Stomach (tissue), 4 donors: ENCODE measurements at regions not wholly inside any gene's neighbourhood (a gene's known extent, or its start where the extent isn't known, plus 50 kb on each side); places are given as distances from the start of the nearest gene placed in this dataset.

Source experiments
- EP300 ChIP-seq: sonication (generic); formaldehyde crosslinking; IDR thresholded peaks from one replicate; pipeline ENCODE4 v1.6.1; 2017; ENCODE audit warnings: antibody characterized with exemption
- TF ChIP-seq, protein P1 (sequence below), 7 experiments: fragments of 450-650 bp in 4 of 7; fragments of 200-600 bp in 3 of 7; sonication (generic) in 3 of 7; IDR thresholded peaks; one replicate each; pipeline ENCODE4 v1.5.1; 2016 to 2019; ENCODE audit warnings: antibody characterized with exemption in 7 of 7, control low read depth in 2 of 7, mild to moderate bottlenecking in 1 of 7

DNA sequence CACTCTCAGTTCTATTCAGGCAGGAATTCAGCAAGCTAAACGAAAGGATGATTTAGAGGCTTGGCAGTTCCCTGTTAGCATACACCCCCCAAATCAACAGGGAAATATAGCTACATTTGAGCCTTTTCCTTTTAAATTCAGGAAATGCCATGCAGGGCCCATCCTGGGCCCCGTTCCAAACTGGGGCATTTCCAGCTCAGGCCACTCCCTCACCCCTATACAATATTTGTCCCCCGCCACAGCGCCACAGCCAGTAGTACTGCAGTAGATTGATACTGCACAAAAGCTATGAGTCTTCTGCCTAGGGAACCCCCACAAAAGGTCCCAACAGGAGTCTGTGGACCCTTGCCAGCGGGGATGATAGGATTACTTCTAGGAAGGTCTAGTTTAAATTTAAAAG lies 102.0 kb upstream of the MAPK10 start:
- TF ChIP-seq EP300: no peak
- TF ChIP-seq, protein P1, sequence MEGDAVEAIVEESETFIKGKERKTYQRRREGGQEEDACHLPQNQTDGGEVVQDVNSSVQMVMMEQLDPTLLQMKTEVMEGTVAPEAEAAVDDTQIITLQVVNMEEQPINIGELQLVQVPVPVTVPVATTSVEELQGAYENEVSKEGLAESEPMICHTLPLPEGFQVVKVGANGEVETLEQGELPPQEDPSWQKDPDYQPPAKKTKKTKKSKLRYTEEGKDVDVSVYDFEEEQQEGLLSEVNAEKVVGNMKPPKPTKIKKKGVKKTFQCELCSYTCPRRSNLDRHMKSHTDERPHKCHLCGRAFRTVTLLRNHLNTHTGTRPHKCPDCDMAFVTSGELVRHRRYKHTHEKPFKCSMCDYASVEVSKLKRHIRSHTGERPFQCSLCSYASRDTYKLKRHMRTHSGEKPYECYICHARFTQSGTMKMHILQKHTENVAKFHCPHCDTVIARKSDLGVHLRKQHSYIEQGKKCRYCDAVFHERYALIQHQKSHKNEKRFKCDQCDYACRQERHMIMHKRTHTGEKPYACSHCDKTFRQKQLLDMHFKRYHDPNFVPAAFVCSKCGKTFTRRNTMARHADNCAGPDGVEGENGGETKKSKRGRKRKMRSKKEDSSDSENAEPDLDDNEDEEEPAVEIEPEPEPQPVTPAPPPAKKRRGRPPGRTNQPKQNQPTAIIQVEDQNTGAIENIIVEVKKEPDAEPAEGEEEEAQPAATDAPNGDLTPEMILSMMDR (IDR thresholded peaks at IDR 0.05): no peak
